Tibial artery (tissue), 4 donors: ENCODE measurements at regions not wholly inside any gene's neighbourhood (a gene's known extent, or its start where the extent isn't known, plus 50 kb on each side); places are given as distances from the start of the nearest gene placed in this dataset.

Source experiments
- DNase-seq, 2 donors: peaks; one replicate each; pipeline ENCODE4 v3.0.0-alpha.2; 2019
- H3K27ac ChIP-seq, 2 donors: fragments of 200-600 bp; sonication (generic) in 1 of 2; 1 replicate in 1 of 2; 2 replicates in 1 of 2; pipeline ENCODE4 v1.5.1; 2018 to 2019; ENCODE audit warnings: mild to moderate bottlenecking in 1 of 2
- H3K27me3 ChIP-seq, 2 donors: fragments of 200-600 bp; sonication (generic) in 1 of 2; one replicate each; pipeline versions ENCODE4 v1.5.1 to v1.6.0; 2016 to 2019
- H3K36me3 ChIP-seq, 3 donors: fragments of 200-600 bp; sonication (generic) in 2 of 3; one replicate each; pipeline ENCODE4 v1.5.1; 2016 to 2019; ENCODE audit warnings: mild to moderate bottlenecking in 2 of 3
- H3K4me1 ChIP-seq, 4 donors: fragments of 200-600 bp; sonication (generic) in 2 of 4; 1 replicate in 3 of 4; 2 replicates in 1 of 4; pipeline ENCODE4 v1.5.1; 2016 to 2019
- H3K4me3 ChIP-seq, 2 donors: fragments of 200-600 bp; sonication (generic) in 1 of 2; 1 replicate in 1 of 2; 2 replicates in 1 of 2; pipeline ENCODE4 v1.5.1; 2018 to 2019; ENCODE audit warnings: mild to moderate bottlenecking in 2 of 2
- H3K9me3 ChIP-seq, 3 donors: fragments of 200-600 bp; sonication (generic) in 1 of 3; one replicate each; pipeline ENCODE4 v1.5.1; 2016 to 2019
- intact Hi-C: fragments of 100-400 bp; cut with DNase I; formaldehyde crosslinking; loops from one replicate; pipeline ENCODE4 v1.15.0; 2023; ENCODE audit warnings: low total_unique reads
- TF ChIP-seq, protein P1 (sequence below), 2 experiments: fragments of 200-600 bp in 1 of 2; fragments of 450-650 bp in 1 of 2; IDR thresholded peaks; one replicate each; pipeline ENCODE4 v1.5.1; 2017 to 2019; ENCODE audit warnings: antibody characterized with exemption in 2 of 2, mild to moderate bottlenecking in 1 of 2, moderate library complexity in 1 of 2

DNA sequence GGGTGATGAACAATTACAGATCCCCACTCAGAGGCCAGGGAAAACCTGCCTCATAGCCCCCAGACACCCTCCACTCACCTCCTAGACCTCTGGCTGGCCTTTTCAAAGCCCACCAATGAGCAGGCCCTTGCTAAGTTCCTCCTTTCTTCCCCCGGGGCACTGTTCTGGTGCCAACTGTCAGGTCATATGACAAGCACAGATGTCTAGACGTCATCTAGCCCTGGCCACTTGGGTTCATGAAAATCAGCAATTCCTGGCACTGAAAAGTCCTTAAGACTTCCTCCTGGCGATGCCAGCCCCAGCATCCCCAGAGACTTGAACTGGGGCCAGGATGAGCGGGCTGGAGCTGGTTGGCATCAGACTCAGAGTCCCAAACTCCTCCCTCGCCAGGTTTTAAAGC lies 115.6 kb upstream of the NALF2 start:
- H3K4me1 ChIP-seq: peaks cover 0 to 14% (median 0%) of the 10 kb centered on the region in 4 donors
- DNase-seq: peak in 1 of 2 donors; percentile 20
- H3K4me3 ChIP-seq: no peak overlapping the region
- no peaks in the 10 kb centered on the region for H3K9me3 ChIP-seq
- intact Hi-C loops: loop anchor here (2.0 kb wide), 1 partner anchor 566 kb away; no protein-coding TSS in a partner anchor
- no peak overlapping the region for H3K27ac ChIP-seq
- TF ChIP-seq, protein P1, sequence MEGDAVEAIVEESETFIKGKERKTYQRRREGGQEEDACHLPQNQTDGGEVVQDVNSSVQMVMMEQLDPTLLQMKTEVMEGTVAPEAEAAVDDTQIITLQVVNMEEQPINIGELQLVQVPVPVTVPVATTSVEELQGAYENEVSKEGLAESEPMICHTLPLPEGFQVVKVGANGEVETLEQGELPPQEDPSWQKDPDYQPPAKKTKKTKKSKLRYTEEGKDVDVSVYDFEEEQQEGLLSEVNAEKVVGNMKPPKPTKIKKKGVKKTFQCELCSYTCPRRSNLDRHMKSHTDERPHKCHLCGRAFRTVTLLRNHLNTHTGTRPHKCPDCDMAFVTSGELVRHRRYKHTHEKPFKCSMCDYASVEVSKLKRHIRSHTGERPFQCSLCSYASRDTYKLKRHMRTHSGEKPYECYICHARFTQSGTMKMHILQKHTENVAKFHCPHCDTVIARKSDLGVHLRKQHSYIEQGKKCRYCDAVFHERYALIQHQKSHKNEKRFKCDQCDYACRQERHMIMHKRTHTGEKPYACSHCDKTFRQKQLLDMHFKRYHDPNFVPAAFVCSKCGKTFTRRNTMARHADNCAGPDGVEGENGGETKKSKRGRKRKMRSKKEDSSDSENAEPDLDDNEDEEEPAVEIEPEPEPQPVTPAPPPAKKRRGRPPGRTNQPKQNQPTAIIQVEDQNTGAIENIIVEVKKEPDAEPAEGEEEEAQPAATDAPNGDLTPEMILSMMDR (IDR thresholded peaks at IDR 0.05): no peak
- no peaks in the 10 kb centered on the region for H3K36me3 ChIP-seq
- H3K27me3 ChIP-seq: no peaks in the 10 kb centered on the region

DNA sequence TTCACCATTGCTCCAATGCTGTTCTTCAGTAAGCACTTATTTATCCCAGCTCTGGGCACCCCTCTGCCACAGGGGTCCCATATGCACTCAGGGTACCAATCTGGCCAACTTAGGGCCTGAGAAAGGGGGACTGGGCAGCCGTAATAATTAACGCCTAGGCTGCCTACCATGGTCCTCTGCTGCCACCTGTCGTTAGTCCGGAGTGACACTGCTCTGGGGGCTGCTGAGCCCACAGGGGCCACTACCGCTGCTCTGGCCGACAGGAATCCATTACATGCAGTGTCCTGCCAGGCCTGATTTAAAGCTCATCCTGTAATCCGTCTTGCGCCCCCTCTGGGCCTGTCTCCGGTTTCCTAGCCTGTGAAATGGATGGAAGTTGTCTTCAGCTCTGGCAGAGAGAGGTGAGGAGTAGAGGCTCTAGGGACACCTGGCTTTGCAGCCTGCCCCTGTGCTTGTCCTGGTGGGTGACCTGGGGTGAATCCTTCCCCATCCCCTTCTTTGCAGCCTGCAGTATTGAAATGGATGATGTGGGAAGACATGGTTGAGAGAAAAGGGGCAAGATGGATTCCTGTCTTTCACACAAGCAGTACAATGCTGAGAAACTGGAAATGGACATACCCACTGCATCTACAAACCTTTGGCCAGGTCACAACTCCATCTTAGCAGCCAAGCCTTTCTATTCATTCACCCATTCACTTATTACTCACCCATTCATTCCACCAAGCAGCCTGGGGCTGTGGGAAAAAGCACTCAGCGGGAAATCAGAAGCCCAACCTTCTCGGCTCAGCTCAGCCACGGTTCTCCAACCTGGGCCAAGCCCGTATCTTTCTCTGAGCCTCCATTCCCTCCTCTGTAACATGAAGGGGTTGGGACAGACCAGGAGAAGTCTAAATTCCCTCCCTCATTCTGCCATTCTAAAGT lies 116.3 kb upstream of the NALF2 start:
- H3K4me1 ChIP-seq: peaks cover 0 to 14% (median 0%) of the 10 kb centered on the region in 4 donors
- TF ChIP-seq, protein P1 (IDR thresholded peaks at IDR 0.05): peak; percentile 51 to 66
- H3K27ac ChIP-seq: no peak overlapping the region
- no peaks in the 10 kb centered on the region for H3K27me3 ChIP-seq
- no peaks in the 10 kb centered on the region for H3K36me3 ChIP-seq
- H3K4me3 ChIP-seq: no peak overlapping the region
- H3K9me3 ChIP-seq: no peaks in the 10 kb centered on the region
- intact Hi-C loops: loop anchor here (2.0 kb wide), 1 partner anchor 565 kb away; no protein-coding TSS in a partner anchor
- DNase-seq: peak in 1 of 2 donors; percentile 22

DNA sequence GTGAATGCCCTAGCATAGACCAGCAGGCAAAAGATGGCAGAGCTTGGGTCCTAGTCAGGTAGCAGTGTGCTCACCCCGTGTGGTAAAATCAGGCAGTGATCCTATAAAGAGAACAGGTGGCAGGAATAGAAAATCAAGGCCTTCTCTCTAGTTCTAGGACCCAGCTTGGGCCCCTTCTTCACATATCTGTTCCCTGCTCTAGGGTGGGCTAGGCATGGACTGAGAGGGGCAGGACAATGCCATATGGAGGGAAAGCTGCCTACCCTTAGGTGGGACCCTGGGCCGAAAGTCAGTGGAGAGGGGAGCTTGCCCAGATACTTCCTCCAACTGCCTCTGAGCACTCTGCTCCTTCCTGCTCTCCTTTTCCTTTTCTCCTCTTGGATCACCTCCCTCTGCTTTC lies 117.4 kb upstream of the NALF2 start:
- Histone ChIP-seq H3K4me1 (peaks cover 0 to 14% (median 0%) of the 10 kb centered on the region in 4 donors), H3K9me3 (no peaks in the 10 kb centered on the region), H3K4me3 (no peak overlapping the region), H3K36me3 (no peaks in the 10 kb centered on the region), H3K27ac (no peak overlapping the region), H3K27me3 (no peaks in the 10 kb centered on the region)
- TF ChIP-seq, protein P1 (IDR thresholded peaks at IDR 0.05): no peak
- intact Hi-C loops: no loop called here
- DNase-seq: no peak

DNA sequence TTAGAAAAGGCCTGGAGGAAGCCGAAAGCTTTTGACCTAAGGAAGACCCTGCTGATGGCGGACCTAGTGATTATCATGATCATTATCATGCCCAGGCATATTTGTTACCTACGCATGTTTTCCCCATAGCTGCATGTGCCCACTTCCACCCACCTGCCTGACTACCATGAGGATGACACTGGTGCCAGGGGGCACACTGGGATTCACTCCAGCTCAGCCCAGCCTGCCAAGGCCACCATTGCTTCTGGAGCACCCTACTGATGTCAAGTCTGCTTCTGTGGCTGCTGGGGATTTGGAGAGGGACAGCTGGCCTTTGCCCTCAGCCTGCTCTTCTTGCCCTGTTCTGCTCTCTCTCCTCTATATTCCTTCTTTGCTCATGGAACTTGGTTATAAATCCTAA lies 124.7 kb upstream of the NALF2 start:
- intact Hi-C loops: no loop called here
- Histone ChIP-seq H3K36me3 (no peaks in the 10 kb centered on the region), H3K27ac (no peak overlapping the region), H3K4me1 (no peaks in the 10 kb centered on the region), H3K27me3 (no peaks in the 10 kb centered on the region), H3K4me3 (no peak overlapping the region), H3K9me3 (peaks cover 0 to 31% (median 21%) of the 10 kb centered on the region in 3 donors)
- TF ChIP-seq, protein P1 (IDR thresholded peaks at IDR 0.05): no peak
- no peak for DNase-seq

DNA sequence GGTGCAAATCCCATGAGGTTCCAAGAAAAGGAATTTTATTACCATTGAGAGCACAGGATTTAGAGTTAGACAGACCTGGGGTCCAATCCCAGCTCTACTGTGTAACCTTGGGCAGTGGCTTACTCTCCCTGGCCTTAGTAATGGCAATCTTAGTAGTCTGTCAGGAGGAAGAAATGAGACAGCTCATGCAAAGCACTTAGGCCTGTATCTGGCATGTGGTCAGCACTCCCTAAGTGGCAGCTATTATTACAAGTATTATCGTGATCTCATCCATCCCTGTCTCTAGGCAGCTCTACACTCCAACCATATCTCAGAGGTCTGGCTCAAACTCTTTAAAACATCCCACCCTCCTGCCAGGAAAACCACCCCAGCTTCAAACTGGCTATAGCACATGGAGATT lies 129.6 kb upstream of the NALF2 start:
- no peak overlapping the region for H3K27ac ChIP-seq
- H3K4me3 ChIP-seq: no peak overlapping the region
- intact Hi-C loops: no loop called here
- H3K36me3 ChIP-seq: no peaks in the 10 kb centered on the region
- no peak for DNase-seq
- peaks cover 0 to 31% (median 21%) of the 10 kb centered on the region in 3 donors for H3K9me3 ChIP-seq
- TF ChIP-seq, protein P1 (IDR thresholded peaks at IDR 0.05): no peak
- no peaks in the 10 kb centered on the region for H3K27me3 ChIP-seq
- H3K4me1 ChIP-seq: no peaks in the 10 kb centered on the region
